Fibroblast of upper back skin (primary cell): ENCODE measurements at regions not wholly inside any gene's neighbourhood (a gene's known extent, or its start where the extent isn't known, plus 50 kb on each side); places are given as distances from the start of the nearest gene placed in this dataset.

Experiments used
- DNase-seq: peaks from one replicate; pipeline ENCODE4 v3.0.0-alpha.2; 2013

DNA sequence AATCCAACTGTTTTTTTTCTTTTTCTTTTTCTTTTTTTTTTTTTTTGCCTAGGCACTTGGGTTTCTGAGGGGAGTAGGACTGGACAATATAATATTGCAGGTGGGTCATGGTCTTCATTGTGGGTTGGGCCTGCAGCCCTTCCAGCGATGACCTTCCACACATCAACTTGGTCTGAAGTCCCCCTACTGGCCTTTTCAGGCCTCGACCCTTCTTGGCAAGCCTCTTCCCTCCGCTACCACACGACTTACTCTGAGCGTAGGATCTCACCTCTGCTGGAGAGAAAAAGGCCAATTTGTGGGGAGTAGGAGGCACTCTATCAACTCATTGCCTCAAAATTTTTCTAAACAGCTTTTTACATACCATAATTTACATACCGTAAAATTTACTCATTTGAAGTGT is 51.1 kb upstream of the GRIK3 start:
- no peak for DNase-seq

DNA sequence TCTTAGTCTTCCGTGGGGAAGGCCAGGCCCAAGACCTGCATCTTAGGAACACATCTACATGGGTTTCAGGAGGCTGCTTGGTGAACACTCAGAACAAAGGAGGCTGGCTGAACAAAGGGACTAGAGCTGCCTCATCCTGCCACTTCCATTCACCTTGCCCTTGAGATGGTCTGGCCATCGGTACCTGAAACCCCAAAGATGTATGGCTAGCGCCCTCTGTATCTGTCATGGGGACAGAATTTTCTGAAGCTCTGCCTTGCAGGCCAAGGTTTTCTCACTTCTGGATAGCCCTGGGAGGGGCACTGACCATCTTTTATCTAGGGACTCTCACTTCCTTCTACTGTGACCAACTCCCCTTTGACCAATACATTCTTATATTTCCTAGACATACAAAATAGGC is 55.4 kb upstream of the GRIK3 start:
- no peak for DNase-seq

DNA sequence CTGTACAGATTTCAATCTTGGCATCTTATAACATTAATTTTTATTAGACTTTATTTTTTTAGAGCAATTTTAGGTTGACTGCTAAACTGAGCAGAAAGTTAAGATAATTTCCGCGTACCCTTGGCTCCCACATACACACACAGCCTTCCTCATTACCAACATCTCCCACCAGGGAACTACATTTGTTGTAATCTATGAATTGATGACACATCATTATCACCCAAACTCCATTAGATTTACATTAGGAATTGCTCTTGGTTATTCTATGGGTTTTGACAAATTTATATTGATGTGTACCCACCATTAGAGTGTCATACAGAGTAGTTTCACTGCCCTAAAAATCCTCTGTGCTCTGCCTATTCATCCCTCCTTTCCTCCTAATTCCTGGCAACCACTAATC is 56.4 kb upstream of the GRIK3 start:
- no peak for DNase-seq

DNA sequence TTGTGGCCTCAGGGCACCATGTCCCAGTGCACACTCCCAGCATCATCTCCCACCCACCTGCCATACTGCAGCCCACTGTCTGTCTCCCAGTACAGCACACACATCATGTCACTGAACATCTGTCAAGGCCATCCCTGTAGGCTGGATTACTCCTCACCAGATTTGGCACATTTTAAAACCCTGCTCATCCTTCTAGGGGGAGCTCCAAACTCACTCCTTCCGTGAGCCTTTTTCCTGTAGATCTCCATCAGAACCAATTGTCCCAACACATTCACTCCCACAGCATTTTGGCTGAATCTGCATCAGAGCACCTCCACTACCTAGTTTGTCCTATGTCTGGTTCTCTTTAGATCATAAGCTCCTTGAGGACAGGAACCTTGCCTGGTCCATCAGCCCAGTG is 58.6 kb upstream of the GRIK3 start:
- no peak for DNase-seq

DNA sequence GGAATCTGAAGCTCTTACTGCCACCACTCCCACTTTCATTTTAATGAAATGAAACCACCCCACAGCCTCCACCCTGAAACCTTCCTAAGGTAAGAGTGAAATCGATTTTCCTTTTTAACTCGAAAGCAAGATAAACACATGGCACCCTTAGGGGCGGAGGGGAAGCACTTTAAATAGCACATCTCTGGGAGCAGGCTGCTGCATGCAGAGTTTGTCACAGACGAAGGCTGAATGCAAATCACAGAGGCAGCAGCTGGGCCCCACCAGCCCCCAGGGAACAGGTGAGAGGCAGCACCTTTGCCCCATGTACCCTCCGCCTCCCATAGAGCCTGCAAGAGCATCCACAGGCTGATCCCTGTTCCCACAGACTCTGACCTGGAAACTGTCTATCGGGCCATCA is 60.0 kb upstream of the GRIK3 start:
- no peak for DNase-seq

DNA sequence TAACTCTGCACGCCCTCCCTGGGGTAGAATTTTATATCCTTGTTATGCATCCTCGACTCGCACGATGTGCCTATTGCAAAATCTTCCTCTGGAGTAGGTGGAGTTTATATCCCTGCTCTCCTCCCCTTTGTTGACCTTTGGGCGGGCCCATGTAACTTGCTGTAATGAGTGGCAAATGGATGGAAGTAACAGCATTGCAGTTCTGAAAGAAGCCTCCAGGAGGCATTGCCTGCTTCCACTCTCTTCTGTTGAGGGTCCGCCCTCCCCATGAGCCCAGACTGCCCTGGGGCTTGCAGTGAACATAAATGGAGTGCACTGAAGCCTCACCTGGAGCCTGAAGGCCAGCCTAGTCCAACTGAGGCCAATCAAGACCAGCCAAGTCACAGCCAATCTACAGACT is 62.2 kb upstream of the GRIK3 start:
- DNase-seq, result no peak

DNA sequence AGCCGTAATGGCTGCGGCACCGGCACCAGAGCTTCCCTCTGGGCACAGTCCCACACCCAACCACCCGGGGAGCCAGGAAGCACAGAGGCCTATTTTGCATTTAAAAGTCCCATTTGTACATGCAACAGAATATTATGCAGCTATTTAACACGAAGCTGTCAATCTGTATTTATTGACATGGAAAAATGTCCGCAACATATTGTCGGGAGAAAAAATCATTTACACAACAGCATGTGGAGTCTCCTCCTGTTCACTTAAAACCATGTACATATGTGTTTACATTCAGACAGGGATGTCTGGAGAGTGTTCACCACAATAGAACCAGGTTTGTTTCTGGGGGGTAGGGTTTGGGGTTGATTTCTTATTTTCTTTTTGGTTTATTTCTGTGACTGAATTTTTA is 63.4 kb upstream of the GRIK3 start:
- no peak for DNase-seq

DNA sequence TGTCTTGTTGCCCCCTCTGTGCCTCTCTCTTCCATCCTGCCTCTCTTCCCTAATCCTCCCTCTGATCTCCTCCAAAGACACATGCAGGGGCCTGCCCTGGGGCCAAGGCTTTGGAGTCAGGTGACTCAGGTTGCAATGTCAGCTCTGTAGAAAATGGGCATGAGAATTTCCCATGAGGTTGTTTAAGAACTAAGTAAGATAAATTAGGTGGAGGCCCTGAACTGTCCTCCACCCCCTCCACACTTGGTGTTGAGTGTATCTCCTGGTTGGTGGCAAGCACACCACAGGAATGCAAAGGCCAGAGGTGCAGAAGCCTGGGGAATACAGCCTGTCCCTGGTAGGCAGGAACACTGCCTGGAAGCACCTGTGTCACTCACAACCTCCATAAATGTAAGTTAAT is 63.9 kb upstream of the GRIK3 start:
- no peak for DNase-seq

DNA sequence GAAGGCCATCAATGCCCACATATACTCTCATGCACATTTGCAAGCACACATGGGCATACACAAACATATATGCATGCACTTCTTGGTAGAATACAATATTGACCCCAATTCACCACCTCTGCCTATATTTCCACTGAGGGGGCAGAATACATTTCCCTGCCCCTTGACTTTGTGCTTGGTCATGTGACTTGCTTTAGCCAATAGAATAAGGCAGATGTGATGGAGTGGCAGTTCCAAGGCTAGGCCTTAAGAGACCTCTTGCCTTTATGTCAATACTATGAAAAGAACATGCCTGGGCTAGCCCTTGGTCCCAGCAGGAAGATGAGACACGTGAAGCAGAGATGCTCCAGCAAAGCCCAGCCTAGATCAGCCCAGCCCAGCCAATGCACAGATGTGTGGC is 66.0 kb upstream of the GRIK3 start:
- no peak for DNase-seq

DNA sequence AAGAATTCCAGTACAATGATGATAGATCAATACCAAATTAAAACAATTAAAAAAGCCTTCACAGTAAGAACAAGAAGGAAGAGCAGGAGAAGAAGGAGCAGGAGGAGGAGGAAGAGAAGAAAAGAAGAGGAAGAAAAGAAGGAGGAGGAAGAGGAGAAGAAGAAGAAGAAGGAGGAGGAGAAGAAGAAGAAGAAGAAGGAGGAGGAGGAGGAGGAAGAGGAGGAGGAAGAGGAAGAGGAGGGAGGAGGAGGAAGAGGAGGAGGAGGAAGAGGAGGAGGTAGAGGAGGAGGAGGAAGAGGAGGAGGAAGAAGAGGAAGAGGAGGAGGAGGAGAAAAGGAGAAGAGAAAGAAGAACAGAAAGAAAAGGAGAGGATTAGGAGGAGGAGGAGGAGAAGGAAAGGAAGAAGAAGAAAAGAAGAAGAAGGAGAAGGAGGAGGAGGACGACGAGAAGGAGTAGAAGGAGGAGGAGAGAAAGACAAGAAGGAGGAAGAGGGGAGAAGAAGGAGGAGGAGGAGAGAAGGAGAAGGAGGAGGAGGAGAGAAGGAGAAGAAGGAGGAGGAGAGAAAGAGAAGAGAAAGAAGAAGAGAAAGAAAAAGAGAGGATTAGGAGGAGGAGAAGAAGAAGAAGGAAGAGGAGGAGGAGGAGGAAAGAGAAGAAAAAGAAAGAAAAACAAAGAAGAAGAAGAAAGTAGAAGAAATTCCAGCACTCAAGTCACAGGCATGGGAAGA is 68.5 kb upstream of the GRIK3 start:
- DNase-seq, result no peak

DNA sequence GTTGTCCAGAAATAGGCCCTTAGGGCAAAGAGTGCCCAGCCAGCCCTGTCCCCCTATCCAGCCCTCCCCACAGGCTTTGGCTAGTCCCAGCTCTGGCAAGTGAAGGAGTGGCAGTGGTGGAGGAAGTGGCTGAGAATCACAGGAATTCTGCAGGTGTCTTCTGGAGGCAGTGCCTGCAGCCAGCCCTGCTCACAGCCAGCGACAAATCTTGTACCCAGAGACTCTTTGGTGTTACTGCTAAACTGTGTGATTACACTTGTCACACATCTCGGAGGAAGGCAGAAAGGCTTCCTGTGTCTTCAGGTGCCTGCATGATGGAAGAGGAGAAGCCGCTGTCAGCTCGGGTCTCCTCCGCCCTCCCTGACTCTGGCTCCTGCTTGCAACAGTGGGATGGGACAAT is 71.6 kb upstream of the GRIK3 start:
- no peak for DNase-seq

DNA sequence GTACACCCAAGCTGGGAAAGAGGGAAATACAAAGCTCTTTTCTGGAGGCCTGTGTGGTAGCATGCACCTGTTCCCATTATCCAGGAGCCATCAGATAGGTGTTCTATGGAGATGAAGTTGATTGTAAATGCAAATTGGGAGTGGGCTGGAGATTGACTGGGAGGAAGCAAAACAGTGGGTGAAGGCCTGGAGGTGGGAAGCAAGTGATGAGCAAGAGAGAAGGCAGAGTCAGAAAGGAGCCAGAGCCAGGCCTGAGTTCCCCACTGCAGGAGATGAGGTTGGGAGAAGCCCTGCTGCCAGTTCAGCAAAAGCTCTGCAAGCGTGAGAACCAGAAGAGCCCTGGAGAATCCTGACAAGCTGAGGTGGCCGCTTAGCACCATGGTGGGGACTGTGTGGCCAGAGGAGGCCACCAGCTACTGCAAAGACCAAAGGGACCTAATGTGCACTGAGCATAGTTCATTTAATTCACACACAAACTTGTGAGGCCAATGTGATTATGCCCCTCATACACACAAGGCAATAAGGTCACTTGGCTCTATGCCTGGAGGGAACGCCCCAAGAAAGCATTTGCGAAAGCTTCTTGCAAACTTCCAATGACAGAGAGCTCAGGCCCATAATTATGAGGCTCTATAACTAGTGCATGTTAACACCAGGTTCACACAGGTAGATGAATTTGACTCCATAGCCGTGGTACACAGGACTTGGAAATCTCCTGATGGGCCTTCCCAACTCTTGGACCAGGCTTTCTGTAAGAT is 73.0 kb upstream of the GRIK3 start:
- no peak for DNase-seq

DNA sequence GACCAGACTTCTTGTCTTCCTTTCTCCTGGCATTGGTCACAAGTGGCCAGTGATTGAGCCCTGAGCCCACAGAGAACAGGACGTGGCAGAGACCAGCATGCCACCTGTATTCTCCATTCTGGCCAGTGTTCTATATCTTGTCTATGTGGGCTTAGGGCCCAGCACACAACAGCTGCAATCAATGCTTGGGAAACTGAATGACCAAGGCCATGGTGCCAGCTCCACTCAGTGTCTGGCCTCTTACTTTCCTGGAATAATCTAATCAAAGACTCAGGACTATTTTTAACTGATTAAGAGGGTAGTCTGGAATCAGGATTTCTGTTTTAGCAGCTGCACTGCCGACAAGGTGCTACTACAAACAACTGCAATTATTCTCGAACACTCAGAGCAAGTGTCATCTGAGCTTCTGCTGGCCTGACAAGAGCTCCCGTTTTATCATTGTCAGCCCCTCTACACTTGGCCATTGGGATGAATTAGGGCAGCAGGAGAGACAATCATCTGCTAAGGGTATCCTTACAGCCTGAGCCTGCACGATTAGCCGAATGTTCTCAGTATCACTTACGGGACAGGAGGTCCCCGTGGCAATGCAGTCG is 74.4 kb upstream of the GRIK3 start:
- no peak for DNase-seq

DNA sequence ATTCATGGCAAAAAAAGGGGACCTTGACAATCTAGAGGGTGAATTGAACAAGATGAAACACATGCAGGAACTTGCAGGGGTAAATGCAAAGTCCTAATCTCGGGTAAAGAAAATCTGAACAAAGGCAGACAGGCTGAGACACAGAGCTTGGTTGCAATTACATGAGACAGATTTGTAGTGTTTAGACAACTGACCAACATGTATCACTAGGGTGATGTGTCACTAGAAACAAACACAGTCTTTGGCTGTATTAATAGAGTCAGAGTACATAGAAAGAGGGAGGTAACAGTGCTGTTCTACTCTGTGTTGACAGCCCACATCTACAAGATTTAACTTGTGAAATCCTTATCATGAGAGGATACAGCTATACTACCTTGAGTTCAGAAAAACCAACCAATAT is 78.1 kb upstream of the GRIK3 start:
- no peak for DNase-seq

DNA sequence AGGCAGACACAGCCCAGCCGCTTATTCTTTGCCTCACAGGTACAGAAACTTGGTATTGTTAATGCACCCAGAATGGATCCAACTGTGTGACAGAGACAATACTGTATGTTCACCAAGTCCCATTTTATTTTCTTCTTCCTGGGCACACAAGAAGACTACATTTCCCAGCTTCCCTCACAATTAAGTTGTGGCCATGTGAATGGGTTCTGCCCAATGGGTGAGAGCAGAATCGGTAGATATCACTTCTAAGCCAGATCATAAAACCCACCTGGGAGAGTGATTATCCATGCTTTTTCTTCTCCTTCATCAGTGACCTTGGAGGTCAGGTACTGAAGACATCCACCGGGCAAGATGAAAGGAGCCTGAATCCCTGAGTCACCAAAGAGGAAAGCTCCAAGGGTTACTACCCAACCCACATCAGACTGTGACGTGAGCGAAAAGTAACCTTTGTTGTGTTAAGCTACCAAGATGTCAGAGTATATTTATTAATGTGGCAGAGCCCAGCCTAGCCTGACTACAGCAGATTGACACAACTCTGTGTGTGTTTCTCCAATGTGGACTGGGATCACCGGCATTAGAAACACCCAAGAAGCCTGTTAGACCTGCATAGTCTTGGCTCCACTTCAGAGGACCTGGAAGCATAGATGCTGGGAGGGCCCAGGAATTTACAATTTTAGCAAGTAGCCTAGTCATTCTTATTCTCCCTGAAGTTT is 79.1 kb upstream of the GRIK3 start:
- no peak for DNase-seq

DNA sequence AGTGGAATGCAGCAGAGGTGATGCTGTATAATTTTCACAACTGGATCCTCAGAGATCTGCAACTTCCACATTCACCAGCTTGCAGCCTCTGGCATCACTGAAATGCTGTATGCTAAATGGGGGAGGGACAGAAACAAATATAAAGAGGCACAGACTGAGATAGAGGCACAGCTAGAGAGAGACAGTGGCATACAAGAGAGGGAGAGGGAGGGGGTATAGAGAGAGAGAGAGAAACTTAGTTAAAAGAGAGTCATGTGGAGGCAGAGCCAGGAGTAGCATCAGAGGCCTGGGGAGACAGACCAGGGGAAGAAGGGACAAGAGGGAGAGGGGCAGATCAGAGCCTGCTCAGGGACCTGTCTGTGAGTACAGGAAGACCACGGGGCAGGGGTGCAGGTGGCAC is 84.5 kb upstream of the GRIK3 start:
- no peak for DNase-seq

DNA sequence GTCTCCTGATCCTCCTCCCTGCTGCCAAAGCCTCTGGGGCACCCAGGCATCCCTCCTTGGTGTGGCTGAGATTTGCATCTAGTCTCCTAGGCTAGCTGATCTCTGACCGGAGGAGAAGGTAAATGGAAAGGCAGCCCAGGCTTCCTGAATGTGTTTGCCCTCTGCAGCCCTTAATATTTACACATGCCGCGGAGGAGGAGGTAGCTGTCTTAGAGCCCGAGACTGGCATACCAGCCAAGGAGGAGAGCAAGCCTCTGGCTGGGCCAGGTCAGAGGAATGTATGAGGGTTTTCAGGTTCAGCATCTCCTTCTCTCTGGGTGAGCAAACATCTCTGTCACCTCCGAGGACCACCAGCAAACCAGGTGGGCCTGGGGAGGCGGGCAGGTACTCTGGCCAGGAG is 86.0 kb upstream of the GRIK3 start:
- no peak for DNase-seq

DNA sequence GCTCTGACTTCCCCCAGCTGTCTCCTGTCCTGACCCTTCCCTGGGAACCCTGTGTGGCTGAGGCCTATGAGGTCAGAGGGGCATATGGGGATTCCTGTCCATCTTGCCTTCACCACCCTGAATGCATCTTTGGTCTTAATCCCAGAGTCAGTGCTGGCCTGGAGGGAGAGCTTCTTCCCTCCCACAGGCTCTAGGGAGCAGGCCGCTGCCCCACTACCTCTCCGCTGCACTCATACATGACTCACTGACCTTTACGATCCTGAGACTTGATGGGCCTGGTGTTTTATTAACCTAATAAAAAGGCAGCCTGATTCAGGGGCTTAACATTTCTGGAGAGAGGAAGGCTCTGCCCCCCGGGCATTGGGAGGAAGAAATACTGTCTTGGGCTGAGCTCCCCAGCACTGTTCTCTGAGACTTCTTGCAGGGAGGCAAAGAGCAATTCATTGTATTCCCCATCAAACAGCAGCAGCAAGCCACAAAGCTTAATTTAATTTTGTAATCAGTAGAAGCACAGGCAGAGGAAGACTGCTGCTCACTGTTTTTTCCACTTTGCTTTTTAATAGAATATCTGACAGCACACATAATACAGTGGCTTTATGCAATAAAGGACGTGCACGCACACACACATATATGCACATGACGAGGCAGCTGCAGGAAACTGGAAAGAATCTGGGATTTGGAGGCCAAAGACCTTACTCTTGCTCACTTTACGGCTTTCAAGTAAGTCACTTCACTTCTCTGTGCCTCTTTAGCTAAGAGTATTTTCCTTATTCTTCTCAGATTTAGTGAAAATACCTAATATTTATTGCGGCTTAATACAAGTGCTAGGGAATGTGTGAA is 89.2 kb upstream of the GRIK3 start:
- DNase-seq, result no peak

DNA sequence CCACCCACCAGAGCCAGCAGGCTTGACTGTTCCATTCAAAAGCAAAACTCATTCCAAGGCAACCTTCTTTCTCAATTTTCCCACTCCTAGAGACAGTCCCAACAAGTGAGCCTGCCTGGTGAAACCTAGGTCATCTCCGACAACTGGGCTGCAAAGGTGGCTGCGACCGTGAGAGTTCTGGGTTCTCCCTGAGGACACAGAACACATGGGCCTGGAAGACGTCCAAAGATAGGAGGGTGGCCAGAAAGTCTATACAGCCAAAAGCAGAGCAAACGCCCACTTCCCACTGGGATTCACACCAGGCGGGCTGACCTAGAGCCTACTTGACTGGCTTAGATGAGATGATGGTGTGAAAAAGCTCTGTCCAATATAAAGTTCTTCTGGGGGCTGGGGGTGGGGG is 90.2 kb upstream of the GRIK3 start:
- no peak for DNase-seq

DNA sequence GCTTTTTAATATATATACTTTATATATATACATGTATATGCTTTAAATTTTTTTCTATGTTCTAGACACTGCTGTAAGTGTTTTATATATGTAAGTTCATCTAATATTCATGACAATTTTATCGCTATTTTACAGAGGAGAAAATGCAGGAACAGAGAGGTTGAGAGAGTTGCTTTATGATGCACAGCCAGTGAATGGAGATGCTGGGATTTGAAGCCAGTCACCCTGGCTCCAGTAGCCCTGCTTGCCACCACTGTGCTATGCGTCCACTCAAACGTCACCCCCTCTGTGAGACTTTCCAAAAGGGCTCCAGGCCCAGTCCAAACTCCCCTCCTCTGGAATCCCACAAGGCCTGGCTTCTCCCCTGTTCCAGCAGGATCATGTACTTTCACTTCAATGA is 91.0 kb upstream of the GRIK3 start:
- DNase-seq, result no peak

DNA sequence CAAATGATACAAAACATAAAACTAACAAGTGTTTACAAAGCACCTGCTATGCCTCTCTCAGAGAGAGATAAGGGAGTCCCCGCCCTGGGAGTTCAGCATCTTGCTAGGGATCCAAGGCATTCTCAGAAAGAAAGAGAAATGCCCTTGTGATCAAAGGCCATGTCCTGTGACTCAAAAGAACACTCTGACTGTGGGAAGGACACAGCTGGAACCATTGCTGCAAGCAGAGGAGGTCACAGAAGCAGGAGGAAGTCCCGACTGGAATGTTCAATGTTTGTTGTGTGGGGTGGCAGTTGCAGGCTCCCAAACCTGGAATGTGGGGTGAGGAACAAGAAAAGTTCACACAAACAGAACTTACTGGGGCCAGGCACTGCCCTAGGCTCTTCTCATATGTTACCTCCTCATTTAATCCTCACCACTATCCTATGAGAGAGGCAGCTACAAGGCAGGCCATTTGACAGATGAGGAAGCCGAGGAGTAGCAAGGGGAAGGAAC is 93.0 kb upstream of the GRIK3 start:
- DNase-seq, result no peak

DNA sequence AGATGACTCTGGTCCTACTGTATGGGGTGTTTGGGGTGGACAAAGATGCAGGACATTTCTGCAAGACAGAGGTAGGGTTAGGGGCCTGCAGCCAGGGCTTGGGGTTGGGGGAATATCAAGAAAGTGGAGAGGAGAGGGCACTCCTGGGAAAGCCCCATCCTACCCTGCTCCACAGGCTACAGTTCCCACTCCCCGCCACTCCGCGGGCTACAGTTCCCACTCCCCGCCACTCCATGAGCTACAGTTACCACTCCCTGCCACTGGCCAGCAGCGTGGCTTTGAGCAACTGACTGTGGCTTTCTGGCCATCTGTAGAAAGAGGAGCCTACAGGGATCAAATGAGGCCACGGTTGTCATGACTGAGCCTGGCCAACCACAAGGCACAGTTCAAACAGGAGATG is 93.8 kb upstream of the GRIK3 start:
- no peak for DNase-seq
